ENCODE measurements at regions not wholly inside any gene's neighbourhood (a gene's known extent, or its start where the extent isn't known, plus 50 kb on each side); places are given as distances from the start of the nearest gene placed in this dataset.

GRCh38 chr4:13268165-13268564 lies 216.0 kb downstream of the RAB28 start:
- WGBS (ENCODE audit: insufficient coverage): no CpG with 5 or more reads among the region's 4 CpGs

DNA sequence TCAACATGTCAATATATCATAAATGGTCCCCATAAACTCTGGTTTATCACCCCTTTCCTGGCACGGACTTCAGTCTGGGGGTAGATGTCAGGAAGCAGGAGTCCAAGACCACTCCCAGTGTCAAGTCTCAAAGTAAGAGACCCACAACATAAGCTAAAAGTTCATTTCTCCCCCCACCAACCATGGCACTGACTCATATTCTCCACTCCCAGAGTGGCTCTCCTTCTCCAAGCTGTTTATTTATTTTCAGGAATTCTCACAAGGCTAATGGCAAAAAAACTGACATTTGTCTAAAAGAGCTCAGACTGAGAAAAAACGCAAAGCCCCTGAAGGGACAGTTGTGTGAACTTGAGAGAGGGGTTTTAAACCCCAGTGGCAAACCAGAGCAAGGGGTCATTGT lies 217.0 kb downstream of the RAB28 start:
- H3K36me3 ChIP-seq (replicated peaks in 1 of 2; ENCODE audit: control insufficient read depth in 1 of 2, insufficient read depth in 2 of 2, low read length in 2 of 2): no peaks in the 10 kb centered on the region
- no peak overlapping the region for H3K27ac ChIP-seq (ENCODE audit: low read depth in 1 of 2, low read length in 2 of 2)
- no peak overlapping the region for H3K9ac ChIP-seq (ENCODE audit: insufficient read depth, low read length, poor library complexity, severe bottlenecking)
- intact Hi-C loops (cut with micrococcal nuclease): no loop called here
- H3K27me3 Mint-ChIP-seq (ENCODE audit: low read depth in 3 of 3): no peaks in the 10 kb centered on the region
- no peak for TF ChIP-seq CTCF (IDR thresholded peaks at IDR 0.05)
- no peak overlapping the region for H3K4me3 ChIP-seq (replicated peaks in 1 of 3; ENCODE audit: low read depth in 2 of 3, low read length in 3 of 3)
- no peaks in the 10 kb centered on the region for H3K36me3 Mint-ChIP-seq
- no peak overlapping the region for H3K4me3 Mint-ChIP-seq
- H3K9me3 Mint-ChIP-seq: peaks cover 0 to 20% (median 9%) of the 10 kb centered on the region in 7 donors
- no peaks in the 10 kb centered on the region for H3K4me1 Mint-ChIP-seq
- no peaks in the 10 kb centered on the region for H3K79me2 ChIP-seq (ENCODE audit: insufficient read depth, low read length)
- no peak for DNase-seq
- no peak overlapping the region for H3K27ac Mint-ChIP-seq
- no peaks in the 10 kb centered on the region for H4K20me1 ChIP-seq (ENCODE audit: insufficient read depth, low read length)
- peaks cover 0 to 3% of the 10 kb centered on the region in 2 donors for H3K9me3 ChIP-seq (replicated peaks in 1 of 2; ENCODE audit: control insufficient read depth in 1 of 2, insufficient read depth in 1 of 2, low read length in 2 of 2)
- no peak overlapping the region for H3K4me2 ChIP-seq (replicated peaks; ENCODE audit: extremely low read depth, low read length, poor library complexity, severe bottlenecking)
- 100% methylated on average over 1 of the region's 2 CpGs for WGBS (ENCODE audit: insufficient coverage)
- H3K4me1 ChIP-seq (ENCODE audit: control insufficient read depth in 1 of 2, insufficient read depth in 2 of 2, low read length in 2 of 2): no peaks in the 10 kb centered on the region
- H2AFZ ChIP-seq (ENCODE audit: insufficient read depth, low read depth, low read length, poor library complexity, severe bottlenecking): no peak overlapping the region
- H3K27me3 ChIP-seq (ENCODE audit: control insufficient read depth in 2 of 2, insufficient read depth in 2 of 2, low read length in 2 of 2): no peaks in the 10 kb centered on the region

More at GRCh38 chr4:13268165-13268564, 216.0 kb downstream of the RAB28 start:
- no peaks in the 10 kb centered on the region for H4K20me1 ChIP-seq (ENCODE audit: insufficient read depth, low read length)
- H3K36me3 ChIP-seq (replicated peaks in 1 of 2; ENCODE audit: control insufficient read depth in 1 of 2, insufficient read depth in 2 of 2, low read length in 2 of 2): no peaks in the 10 kb centered on the region
- Mint-ChIP-seq H3K4me3 (no peak overlapping the region), H3K27me3 (ENCODE audit: low read depth in 3 of 3) (no peaks in the 10 kb centered on the region), H3K9me3 (peaks cover 2 to 23% (median 8%) of the 10 kb centered on the region in 7 donors), H3K36me3 (no peaks in the 10 kb centered on the region), H3K27ac (no peak overlapping the region), H3K4me1 (no peaks in the 10 kb centered on the region)
- no peaks in the 10 kb centered on the region for H3K27me3 ChIP-seq (ENCODE audit: control insufficient read depth in 2 of 2, insufficient read depth in 2 of 2, low read length in 2 of 2)
- no peak for DNase-seq
- intact Hi-C loops (cut with micrococcal nuclease): no loop called here
- H3K4me1 ChIP-seq (ENCODE audit: control insufficient read depth in 1 of 2, insufficient read depth in 2 of 2, low read length in 2 of 2): no peaks in the 10 kb centered on the region
- no peaks in the 10 kb centered on the region for H3K79me2 ChIP-seq (ENCODE audit: insufficient read depth, low read length)
- H3K27ac ChIP-seq (ENCODE audit: low read depth in 1 of 2, low read length in 2 of 2): no peak overlapping the region
- no peak overlapping the region for H3K4me3 ChIP-seq (replicated peaks in 1 of 3; ENCODE audit: low read depth in 2 of 3, low read length in 3 of 3)
- H3K9ac ChIP-seq (ENCODE audit: insufficient read depth, low read length, poor library complexity, severe bottlenecking): no peak overlapping the region
- peaks cover 0 to 3% of the 10 kb centered on the region in 2 donors for H3K9me3 ChIP-seq (replicated peaks in 1 of 2; ENCODE audit: control insufficient read depth in 1 of 2, insufficient read depth in 1 of 2, low read length in 2 of 2)
- no peak overlapping the region for H2AFZ ChIP-seq (ENCODE audit: insufficient read depth, low read depth, low read length, poor library complexity, severe bottlenecking)
- no peak for TF ChIP-seq CTCF (IDR thresholded peaks at IDR 0.05)
- no peak overlapping the region for H3K4me2 ChIP-seq (replicated peaks; ENCODE audit: extremely low read depth, low read length, poor library complexity, severe bottlenecking)
